HL-60/S4 treated with retinoic acid at 250 ng/mL for 4 days and 3 days (cell line): ENCODE measurements at regions not wholly inside any gene's neighbourhood (a gene's known extent, or its start where the extent isn't known, plus 50 kb on each side); places are given as distances from the start of the nearest gene placed in this dataset.

Experiments
- in situ Hi-C: fragments of 300-500 bp; cut with MboI; formaldehyde crosslinking; loops from 2 replicates; pipeline ENCODE4 v1.7.0; 2022; ENCODE audit warnings: low sequenced_read_pairs

- in situ Hi-C loops, result loop anchor here (25.0 kb wide), 1 partner anchor 912 kb away; the partner anchor contains the start of genes RNU6-1 and SKOR1
Measured at GRCh38 chr15:66925721-66926120, 139.7 kb upstream of the SMAD3 start.

- in situ Hi-C loops, result loop anchor here (25.0 kb wide), 1 partner anchor 910 kb away; the partner anchor contains the start of genes RNU6-1 and SKOR1
Measured at GRCh38 chr15:66927201-66928077, 138.0 kb upstream of the SMAD3 start.

GRCh38 chr15:66928101-66928500, 137.3 kb upstream of the SMAD3 start:
- in situ Hi-C loops, result loop anchor here (25.0 kb wide), 1 partner anchor 909 kb away; the partner anchor contains the start of genes RNU6-1 and SKOR1

- in situ Hi-C loops, result loop anchor here (25.0 kb wide), 1 partner anchor 909 kb away; the partner anchor contains the start of genes RNU6-1 and SKOR1
Measured at GRCh38 chr15:66928784-66929183, 136.6 kb upstream of the SMAD3 start.

- in situ Hi-C loops, result loop anchor here (25.0 kb wide), 1 partner anchor 907 kb away; the partner anchor contains the start of genes RNU6-1 and SKOR1
Measured at GRCh38 chr15:66929843-66930402, 135.5 kb upstream of the SMAD3 start.

GRCh38 chr15:66931768-66932633, 133.4 kb upstream of the SMAD3 start:
- in situ Hi-C loops, result loop anchor here (25.0 kb wide), 1 partner anchor 905 kb away; the partner anchor contains the start of genes RNU6-1 and SKOR1

- in situ Hi-C loops, result loop anchor here (25.0 kb wide), 1 partner anchor 905 kb away; the partner anchor contains the start of genes RNU6-1 and SKOR1
Measured at GRCh38 chr15:66932634-66933024, 132.8 kb upstream of the SMAD3 start.

GRCh38 chr15:66933932-66934867, 131.2 kb upstream of the SMAD3 start:
- in situ Hi-C loops, result loop anchor here (25.0 kb wide), 1 partner anchor 903 kb away; the partner anchor contains the start of genes RNU6-1 and SKOR1

- in situ Hi-C loops, result loop anchor here (25.0 kb wide), 1 partner anchor 902 kb away; the partner anchor contains the start of genes RNU6-1 and SKOR1
Measured at GRCh38 chr15:66934868-66935520, 130.4 kb upstream of the SMAD3 start.

GRCh38 chr15:66935688-66936087, 129.7 kb upstream of the SMAD3 start:
- in situ Hi-C loops, result loop anchor here (25.0 kb wide), 1 partner anchor 902 kb away; the partner anchor contains the start of genes RNU6-1 and SKOR1

- in situ Hi-C loops, result loop anchor here (25.0 kb wide), 1 partner anchor 901 kb away; the partner anchor contains the start of genes RNU6-1 and SKOR1
Measured at GRCh38 chr15:66936109-66936860, 129.1 kb upstream of the SMAD3 start.

- in situ Hi-C loops, result loop anchor here (25.0 kb wide), 1 partner anchor 900 kb away; the partner anchor contains the start of genes RNU6-1 and SKOR1
Measured at GRCh38 chr15:66936861-66937582, 128.4 kb upstream of the SMAD3 start.

GRCh38 chr15:66937588-66937987, 127.8 kb upstream of the SMAD3 start:
- in situ Hi-C loops, result loop anchor here (25.0 kb wide), 1 partner anchor 900 kb away; the partner anchor contains the start of genes RNU6-1 and SKOR1

GRCh38 chr15:66938114-66938830, 127.1 kb upstream of the SMAD3 start:
- in situ Hi-C loops, result loop anchor here (25.0 kb wide), 1 partner anchor 899 kb away; the partner anchor contains the start of genes RNU6-1 and SKOR1

- in situ Hi-C loops, result loop anchor here (25.0 kb wide), 1 partner anchor 898 kb away; the partner anchor contains the start of genes RNU6-1 and SKOR1
Measured at GRCh38 chr15:66939016-66939415, 126.4 kb upstream of the SMAD3 start.

GRCh38 chr15:66939451-66940023, 125.9 kb upstream of the SMAD3 start:
- in situ Hi-C loops, result loop anchor here (10.0 to 25.0 kb wide), 2 partner anchors 365 to 898 kb away; partner anchors contain the start of genes RNU6-1 and SKOR1
